Mesenchymal stem cell (in vitro differentiated cells and primary cell): ENCODE measurements at regions not wholly inside any gene's neighbourhood (a gene's known extent, or its start where the extent isn't known, plus 50 kb on each side); places are given as distances from the start of the nearest gene placed in this dataset.
"Not testable (repeated sequence)": the region's sequence is repeated elsewhere in the genome, so short reads cannot be mapped to it uniquely, and the experiment has no call there.

Experiments used
- DNase-seq: peaks from one replicate; pipeline ENCODE4 v3.0.0-alpha.2; 2013
- H2AFZ ChIP-seq: one replicate; pipeline ENCODE4 v1.6.1; 2013; ENCODE audit warnings: low read depth, mild to moderate bottlenecking, control low read depth, inconsistent platforms, low read length, moderate library complexity
- H2AK5ac ChIP-seq: 2 replicates; pipeline ENCODE4 v1.6.1; 2013; ENCODE audit warnings: low read length, moderate library complexity, mild to moderate bottlenecking, inconsistent platforms; ENCODE audit not compliant: severe bottlenecking
- H2BK120ac ChIP-seq: one replicate; pipeline ENCODE4 v1.6.1; 2013; ENCODE audit warnings: low read depth, mild to moderate bottlenecking, inconsistent platforms, low read length, moderate library complexity
- H2BK12ac ChIP-seq, 2 experiments: one replicate each; pipeline ENCODE4 v1.6.1; 2013; ENCODE audit warnings: inconsistent platforms in 2 of 2, low read length in 2 of 2, mild to moderate bottlenecking in 2 of 2, moderate library complexity in 2 of 2, control low read depth in 1 of 2
- H2BK15ac ChIP-seq: one replicate; pipeline ENCODE4 v1.6.1; 2013; ENCODE audit warnings: mild to moderate bottlenecking, low read depth, inconsistent platforms; ENCODE audit not compliant: poor library complexity, severe bottlenecking
- H2BK5ac ChIP-seq: 2 replicates; pipeline ENCODE4 v1.6.1; 2013; ENCODE audit warnings: low read depth, mild to moderate bottlenecking, low read length, control low read depth, inconsistent platforms; ENCODE audit not compliant: poor library complexity, severe bottlenecking
- H3K14ac ChIP-seq, 2 experiments: one replicate each; pipeline ENCODE4 v1.6.1; 2013; ENCODE audit warnings: inconsistent platforms in 2 of 2, low read length in 2 of 2, control low read depth in 1 of 2, mild to moderate bottlenecking in 1 of 2, moderate library complexity in 1 of 2
- H3K18ac ChIP-seq, 2 experiments: one replicate each; pipeline ENCODE4 v1.6.1; 2013; ENCODE audit warnings: inconsistent platforms in 2 of 2, low read length in 2 of 2, control low read depth in 1 of 2, low read depth in 1 of 2, mild to moderate bottlenecking in 1 of 2
- H3K23ac ChIP-seq, 2 experiments: one replicate each; pipeline ENCODE4 v1.6.1; 2013; ENCODE audit warnings: inconsistent platforms in 2 of 2, low read length in 2 of 2, mild to moderate bottlenecking in 2 of 2, moderate library complexity in 2 of 2, control low read depth in 1 of 2
- H3K27ac ChIP-seq: 2 replicates; pipeline ENCODE4 v1.5.1; 2013; ENCODE audit warnings: mild to moderate bottlenecking, moderate library complexity, low read length, control low read depth, inconsistent platforms; ENCODE audit not compliant: poor library complexity, severe bottlenecking
- H3K27me3 ChIP-seq, 2 experiments: 2 replicates each; pipeline versions ENCODE4 v1.6.1 to v1.7.0; 2013; ENCODE audit warnings: low read length in 2 of 2, mild to moderate bottlenecking in 2 of 2, moderate library complexity in 2 of 2, control low read depth in 1 of 2, inconsistent platforms in 1 of 2; ENCODE audit not compliant: control insufficient read depth in 1 of 2, insufficient read depth in 1 of 2
- H3K36me3 ChIP-seq, 2 experiments: 2 replicates each; pipeline versions ENCODE4 v1.6.1 to v1.7.0; 2013; ENCODE audit warnings: low read length in 2 of 2, control low read depth in 1 of 2, inconsistent platforms in 1 of 2, low read depth in 1 of 2, mild to moderate bottlenecking in 1 of 2; ENCODE audit not compliant: insufficient read depth in 2 of 2, control insufficient read depth in 1 of 2
- H3K4ac ChIP-seq, 2 experiments: one replicate each; pipeline ENCODE4 v1.6.1; 2013; ENCODE audit warnings: inconsistent platforms in 2 of 2, low read length in 2 of 2, mild to moderate bottlenecking in 2 of 2, moderate library complexity in 2 of 2, control low read depth in 1 of 2, low read depth in 1 of 2
- H3K4me1 ChIP-seq: 2 replicates; pipeline ENCODE4 v1.6.1; 2013; ENCODE audit warnings: low read depth, low read length, control low read depth; ENCODE audit not compliant: control insufficient read depth, insufficient read depth
- H3K4me2 ChIP-seq: 2 replicates; pipeline ENCODE4 v1.6.1; 2013; ENCODE audit warnings: low read length, mild to moderate bottlenecking, inconsistent platforms; ENCODE audit not compliant: poor library complexity, severe bottlenecking
- H3K4me3 ChIP-seq, 2 experiments: 2 replicates each; pipeline versions ENCODE4 v1.5.1 to v1.7.0; 2013; ENCODE audit warnings: low read length in 2 of 2, mild to moderate bottlenecking in 2 of 2, control low read depth in 1 of 2, low read depth in 1 of 2; ENCODE audit not compliant: insufficient read depth in 1 of 2
- H3K79me1 ChIP-seq: replicated peaks from 2 replicates; pipeline ENCODE4 v1.6.1; 2013; ENCODE audit warnings: mild to moderate bottlenecking, control low read depth, low read length, inconsistent platforms; ENCODE audit not compliant: poor library complexity, severe bottlenecking
- H3K9ac ChIP-seq: 2 replicates; pipeline ENCODE4 v1.7.0; 2013; ENCODE audit warnings: mild to moderate bottlenecking, low read length, moderate library complexity
- H3K9me3 ChIP-seq: 2 replicates; pipeline ENCODE4 v1.7.0; 2013; ENCODE audit warnings: mild to moderate bottlenecking, low read length; ENCODE audit not compliant: control insufficient read depth
- H4K8ac ChIP-seq: one replicate; pipeline ENCODE4 v1.6.1; 2013; ENCODE audit warnings: inconsistent platforms, mild to moderate bottlenecking, low read length, moderate library complexity
- H4K91ac ChIP-seq: one replicate; pipeline ENCODE4 v1.6.1; 2013; ENCODE audit warnings: mild to moderate bottlenecking, low read length, inconsistent platforms
- WGBS: methylation state at CpG from one replicate; pipeline ENCODE4 v1.1.7; 2013; ENCODE audit warnings: mixed read lengths; 5-methylcytosine and 5-hydroxymethylcytosine counted together

DNA sequence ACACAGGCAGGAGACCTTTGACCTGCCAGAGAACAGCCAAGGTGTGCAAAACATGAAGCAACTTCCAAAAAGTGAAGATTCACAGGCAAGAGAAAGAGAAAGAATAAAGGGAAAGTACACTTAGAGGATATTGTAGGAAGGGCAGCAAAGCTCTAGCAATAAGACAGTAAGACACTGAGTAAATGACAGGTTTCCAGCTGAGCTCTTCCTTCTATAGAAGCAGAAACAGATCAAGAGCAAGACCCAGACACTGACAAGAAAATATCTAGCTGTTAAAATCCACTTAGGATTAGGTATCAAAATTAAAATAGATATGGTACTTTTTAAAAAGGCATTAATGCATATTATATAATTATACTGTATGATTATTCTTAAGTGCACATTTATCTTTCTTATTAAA, 333.4 kb downstream of the RAP2B start:
- no peaks in the 10 kb centered on the region for H3K27me3 ChIP-seq
- H3K9ac ChIP-seq: no peak overlapping the region
- H2BK12ac ChIP-seq: no peak overlapping the region
- no peak overlapping the region for H3K27ac ChIP-seq
- H3K4me2 ChIP-seq: no peak overlapping the region
- H3K23ac ChIP-seq: no peak overlapping the region
- no peak for DNase-seq
- no peaks in the 10 kb centered on the region for H3K36me3 ChIP-seq
- H3K79me1 ChIP-seq: no peaks in the 10 kb centered on the region
- no peak overlapping the region for H2BK120ac ChIP-seq
- no peak overlapping the region for H3K18ac ChIP-seq
- H4K8ac ChIP-seq: no peak overlapping the region
- no peak overlapping the region for H4K91ac ChIP-seq
- no peak overlapping the region for H2AK5ac ChIP-seq
- H3K4me3 ChIP-seq: no peak overlapping the region
- no peak overlapping the region for H2BK5ac ChIP-seq
- no peak overlapping the region for H3K4ac ChIP-seq
- H3K4me1 ChIP-seq: no peaks in the 10 kb centered on the region
- H2AFZ ChIP-seq: no peak overlapping the region
- no peak overlapping the region for H3K14ac ChIP-seq
- no peaks in the 10 kb centered on the region for H3K9me3 ChIP-seq
- no peak overlapping the region for H2BK15ac ChIP-seq

DNA sequence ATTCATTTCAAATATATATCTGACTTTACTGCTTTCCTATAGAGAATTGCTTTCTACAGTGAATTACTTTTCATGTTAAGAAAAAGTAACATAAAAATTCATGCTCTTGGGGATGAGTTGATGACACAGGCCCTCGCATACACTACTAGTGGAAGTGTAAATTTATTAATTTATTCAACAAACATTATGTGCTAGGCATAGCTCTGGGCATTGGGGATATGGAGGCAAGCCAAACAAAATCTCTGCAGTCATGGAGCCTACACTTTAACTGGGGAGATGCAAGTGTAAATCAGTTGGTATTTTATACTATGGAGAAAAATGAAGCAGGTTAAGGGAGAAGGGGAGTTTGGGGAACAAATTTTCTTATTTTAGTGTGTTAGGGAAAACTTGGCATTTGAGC, 340.7 kb downstream of the RAP2B start:
- Histone ChIP-seq H3K4me2 (no peak overlapping the region), H4K91ac (no peak overlapping the region), H3K36me3 (no peaks in the 10 kb centered on the region), H3K18ac (no peak overlapping the region), H3K9me3 (no peaks in the 10 kb centered on the region), H3K4me3 (no peak overlapping the region), H3K23ac (no peak overlapping the region), H2BK12ac (no peak overlapping the region), H3K4me1 (no peaks in the 10 kb centered on the region), H2BK120ac (no peak overlapping the region), H3K4ac (no peak overlapping the region), H2BK5ac (no peak overlapping the region), H3K9ac (no peak overlapping the region), H2AFZ (no peak overlapping the region), H4K8ac (no peak overlapping the region), H3K79me1 (no peaks in the 10 kb centered on the region), H2AK5ac (no peak overlapping the region), H3K14ac (no peak overlapping the region), H2BK15ac (no peak overlapping the region), H3K27me3 (no peaks in the 10 kb centered on the region), H3K27ac (no peak overlapping the region)
- no peak for DNase-seq
- no CpG with 5 or more reads among the region's 1 CpG for WGBS

DNA sequence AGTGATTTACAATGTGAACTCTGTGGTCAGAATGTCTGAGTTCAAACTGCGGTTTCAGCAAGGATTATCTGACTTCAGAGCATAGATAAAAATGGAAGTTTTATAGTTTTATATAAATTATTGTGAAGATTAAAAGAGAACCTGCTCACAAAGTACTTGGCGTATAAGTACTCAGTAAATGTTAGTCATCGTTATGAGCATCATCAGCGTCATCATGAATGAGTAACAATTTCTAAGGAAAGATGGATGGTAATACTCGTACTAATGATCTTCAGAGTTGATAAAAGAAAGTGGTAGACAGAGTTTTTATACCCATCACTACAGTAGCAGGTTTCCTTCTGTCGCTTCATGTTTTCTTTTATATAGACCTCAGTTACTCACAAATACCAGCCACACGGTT, 341.8 kb downstream of the RAP2B start:
- no peak overlapping the region for H3K4me2 ChIP-seq
- 97% methylated on average over 5 of the region's 7 CpGs for WGBS

DNA sequence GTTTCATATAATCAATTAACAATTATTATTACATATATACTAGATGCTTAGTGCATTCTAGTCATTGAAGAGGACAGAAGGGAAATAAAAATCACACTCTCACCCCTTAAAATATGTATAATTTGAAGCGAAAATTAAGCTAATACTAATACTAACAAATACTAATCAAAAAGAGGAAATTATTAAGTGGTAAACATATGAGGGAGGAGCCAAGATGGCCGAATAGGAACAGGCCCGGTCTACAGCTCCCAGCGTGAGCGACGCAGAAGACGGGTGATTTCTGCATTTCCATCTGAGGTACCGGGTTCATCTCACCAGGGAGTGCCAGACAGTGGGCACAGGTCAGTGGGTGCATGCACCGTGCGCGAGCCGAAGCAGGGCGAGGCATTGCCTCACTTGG, 344.2 kb downstream of the RAP2B start:
- DNase-seq, H2AK5ac ChIP-seq, H2BK5ac ChIP-seq, H2AFZ ChIP-seq, H2BK15ac ChIP-seq, H4K91ac ChIP-seq, H4K8ac ChIP-seq, H3K4me2 ChIP-seq, H3K9me3 ChIP-seq, H3K27ac ChIP-seq, H3K4me3 ChIP-seq, H3K4ac ChIP-seq, H3K9ac ChIP-seq, H3K36me3 ChIP-seq, H3K23ac ChIP-seq, H3K4me1 ChIP-seq, H3K18ac ChIP-seq, H3K14ac ChIP-seq, H3K27me3 ChIP-seq, H3K79me1 ChIP-seq, H2BK120ac ChIP-seq, H2BK12ac ChIP-seq: not testable (repeated sequence)
- 94% methylated on average over 6 of the region's 13 CpGs for WGBS

More for the DNA sequence above, 341.8 kb downstream of the RAP2B start:
- H3K23ac ChIP-seq: no peak overlapping the region
- H2AFZ ChIP-seq: no peak overlapping the region
- H3K27me3 ChIP-seq: no peaks in the 10 kb centered on the region
- H2AK5ac ChIP-seq: no peak overlapping the region
- no peaks in the 10 kb centered on the region for H3K9me3 ChIP-seq
- no peaks in the 10 kb centered on the region for H3K4me1 ChIP-seq
- no peak overlapping the region for H3K18ac ChIP-seq
- no peak overlapping the region for H2BK5ac ChIP-seq
- H3K9ac ChIP-seq: no peak overlapping the region
- H4K8ac ChIP-seq: no peak overlapping the region
- DNase-seq: no peak
- H3K36me3 ChIP-seq: no peaks in the 10 kb centered on the region
- H3K14ac ChIP-seq: no peak overlapping the region
- no peak overlapping the region for H4K91ac ChIP-seq
- no peak overlapping the region for H2BK15ac ChIP-seq
- H2BK120ac ChIP-seq: no peak overlapping the region
- no peaks in the 10 kb centered on the region for H3K79me1 ChIP-seq
- no peak overlapping the region for H2BK12ac ChIP-seq
- H3K4me3 ChIP-seq: no peak overlapping the region
- H3K27ac ChIP-seq: no peak overlapping the region
- no peak overlapping the region for H3K4ac ChIP-seq
